ENCODE measurements at regions not wholly inside any gene's neighbourhood (a gene's known extent, or its start where the extent isn't known, plus 50 kb on each side); places are given as distances from the start of the nearest gene placed in this dataset.
"Not testable (repeated sequence)": the region's sequence is repeated elsewhere in the genome, so short reads cannot be mapped to it uniquely, and the experiment has no call there.

DNA sequence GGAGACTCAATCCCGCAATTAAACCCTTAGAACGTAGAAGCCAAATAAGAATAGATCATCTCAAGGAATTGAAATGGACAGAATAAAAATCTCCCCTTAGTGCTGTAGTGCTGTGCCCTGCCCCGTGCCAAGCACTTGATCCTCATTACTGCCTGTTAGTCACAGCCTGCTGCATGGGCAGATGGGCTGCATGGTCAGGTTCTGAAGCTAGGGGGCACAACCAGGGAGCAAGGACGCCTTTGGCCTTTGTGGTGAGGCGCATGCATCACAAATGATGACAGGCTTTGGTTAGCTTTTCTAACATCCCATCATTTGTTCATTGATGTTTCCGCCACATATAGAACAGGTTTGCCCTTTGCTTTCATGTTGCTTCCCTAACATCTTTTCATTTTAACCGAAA, 336.3 kb upstream of the ADAMTS9 start:
- ATAC-seq (no peak), DNase-seq (no peak)
- intact Hi-C loops (cut with DNase I, micrococcal nuclease) = no loop called here

DNA sequence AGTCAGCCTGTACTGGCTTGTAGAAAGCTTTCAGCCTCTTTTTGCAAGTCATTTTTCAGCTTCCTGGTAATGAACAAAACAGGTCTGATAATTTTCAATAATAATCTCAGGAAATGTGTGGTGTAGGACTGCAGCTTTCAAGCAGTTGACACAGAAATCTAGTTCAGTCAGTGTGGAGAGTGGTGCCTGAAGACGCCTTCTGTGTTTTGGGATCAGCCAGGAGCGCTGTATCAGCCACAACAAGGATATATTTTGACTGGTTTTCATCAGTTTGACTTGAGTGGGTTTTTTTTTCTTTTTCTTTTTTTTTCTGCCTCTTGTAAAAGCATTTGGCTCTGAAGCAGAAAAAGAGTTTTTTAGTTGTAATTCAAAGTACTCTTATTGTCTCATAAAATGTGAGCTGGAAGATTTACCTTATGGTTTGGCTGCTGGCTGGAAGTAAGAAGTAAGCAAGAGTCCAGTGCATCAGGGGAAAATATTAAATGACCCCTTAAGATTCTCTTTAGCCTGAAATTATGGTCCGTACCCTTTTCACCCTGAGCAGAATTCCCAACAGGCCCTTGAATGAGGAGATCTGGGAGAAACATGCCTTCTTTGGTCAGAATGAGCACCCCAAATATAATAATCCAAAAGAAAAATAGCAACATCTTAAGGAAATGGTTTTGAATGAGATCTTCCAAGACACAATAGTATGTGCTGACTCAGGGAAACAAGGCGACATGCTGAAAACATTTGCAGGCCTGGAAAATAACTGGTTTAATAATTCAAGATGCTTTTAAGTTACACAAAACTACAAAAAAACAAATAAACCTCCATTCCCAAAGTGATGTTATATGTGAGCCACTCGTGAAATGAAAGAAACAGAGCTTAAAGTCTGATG, 332.7 kb upstream of the ADAMTS9 start:
- intact Hi-C loops (cut with DNase I, micrococcal nuclease) = no loop called here
- DNase-seq (no peak), ATAC-seq (no peak)

DNA sequence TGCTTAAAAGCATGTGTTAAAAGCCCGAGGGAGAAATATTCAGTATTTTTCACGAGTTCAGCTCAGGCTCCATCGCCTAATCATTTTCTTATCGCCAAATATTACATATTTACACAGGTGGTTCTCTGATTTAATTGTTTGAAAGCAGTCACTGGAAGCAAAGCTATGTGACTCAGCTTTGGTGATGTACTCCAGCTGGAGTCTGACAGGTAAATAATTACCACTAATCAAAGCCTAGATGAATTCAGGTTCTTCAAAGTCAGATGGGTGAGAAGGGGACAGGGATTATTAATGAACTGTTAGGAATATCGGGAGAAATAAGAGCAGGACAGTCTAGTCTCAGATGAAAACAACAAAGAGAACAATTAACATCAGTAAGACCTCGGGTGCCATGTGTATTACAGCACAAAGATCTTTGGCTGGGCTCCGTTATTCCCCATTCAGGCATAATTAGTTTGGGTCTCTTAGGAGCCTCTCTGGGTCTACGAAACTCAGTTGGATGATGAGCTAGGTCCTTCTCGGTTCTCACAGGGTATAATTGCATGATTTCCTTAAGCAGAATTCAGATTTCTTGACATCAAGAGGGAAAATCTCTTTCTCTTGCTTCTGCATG, 331.7 kb upstream of the ADAMTS9 start:
- DNase-seq = no peak
- intact Hi-C loops (cut with DNase I, micrococcal nuclease) = no loop called here
- no peak for ATAC-seq

DNA sequence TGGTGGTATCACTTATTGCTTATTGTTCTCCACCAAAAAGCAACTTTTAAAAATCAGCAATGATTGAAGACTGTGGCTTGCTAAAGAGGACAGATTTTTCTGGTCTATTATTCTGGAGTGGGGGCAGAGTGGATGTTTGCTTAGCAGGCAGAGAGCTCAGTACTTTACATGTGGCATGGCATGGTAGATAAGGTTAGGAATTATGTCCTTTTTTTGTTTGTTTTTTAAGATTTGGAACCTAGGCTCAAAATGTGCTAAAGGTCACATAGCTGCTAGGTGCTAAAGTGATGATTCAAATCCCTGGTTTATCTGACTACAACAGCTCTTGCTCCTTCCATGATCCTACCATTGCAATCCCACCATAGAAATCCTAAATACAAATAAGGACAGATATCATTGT, 331.0 kb upstream of the ADAMTS9 start:
- ATAC-seq (peak; percentile 37), DNase-seq (no peak)
- intact Hi-C loops (cut with DNase I, micrococcal nuclease) = no loop called here

DNA sequence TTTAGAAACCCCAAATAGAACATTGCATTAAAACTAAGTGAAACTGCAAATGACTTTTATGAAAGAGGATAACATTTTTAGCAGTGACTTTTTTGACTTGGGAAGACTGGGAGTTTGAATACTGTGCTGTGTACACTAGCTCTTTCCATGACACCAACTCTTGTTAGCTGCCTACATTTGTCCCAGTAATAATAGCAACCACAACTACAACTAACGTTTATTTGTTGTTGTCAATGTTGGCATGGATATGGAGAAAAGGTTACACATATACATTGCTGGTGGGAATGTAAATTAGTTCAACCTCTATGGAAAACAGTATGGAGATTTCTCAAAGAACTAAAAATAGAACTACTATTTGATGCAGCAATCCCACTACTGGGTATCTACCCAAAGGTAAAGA, 329.6 kb upstream of the ADAMTS9 start:
- intact Hi-C loops (cut with DNase I, micrococcal nuclease) = no loop called here
- no peak for DNase-seq
- no peak for ATAC-seq

DNA sequence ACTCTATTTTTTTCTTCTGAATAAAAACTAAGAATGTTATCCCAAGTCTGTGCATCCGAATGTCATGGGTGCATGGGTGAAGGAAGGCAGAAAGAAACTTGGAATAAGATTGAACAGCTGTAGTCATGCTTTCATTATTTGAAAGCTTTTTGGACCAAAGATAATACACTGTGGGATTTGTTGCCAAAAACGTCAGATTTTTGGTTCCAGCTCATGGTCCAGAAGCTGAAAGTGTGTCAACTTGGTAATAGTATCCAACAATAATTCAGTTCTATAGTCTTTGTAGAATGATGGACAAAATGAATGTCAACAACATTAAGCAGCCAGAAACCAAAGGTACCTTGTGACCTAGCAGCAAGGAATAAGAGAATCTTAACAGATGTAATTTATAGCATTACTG, 327.9 kb upstream of the ADAMTS9 start:
- intact Hi-C loops (cut with DNase I, micrococcal nuclease) = no loop called here
- DNase-seq = no peak
- ATAC-seq = no peak

DNA sequence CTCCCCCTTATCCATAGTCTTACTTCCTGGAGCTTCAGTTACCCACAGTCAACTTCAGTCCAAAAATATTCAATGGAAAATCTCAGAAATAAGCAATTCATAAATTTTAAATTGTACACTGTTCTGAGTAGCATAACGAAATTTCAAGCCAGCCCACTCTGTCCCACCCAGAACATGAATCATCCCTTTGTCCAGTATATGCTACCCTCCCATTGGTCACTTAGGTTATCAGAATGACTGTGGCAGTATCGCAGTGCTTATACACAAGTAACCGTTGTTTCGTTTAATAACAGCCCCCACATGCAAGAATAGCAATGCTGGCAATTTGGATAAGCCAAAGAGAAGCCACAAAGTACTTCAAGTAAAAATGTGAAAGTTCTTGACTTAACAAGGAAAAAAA, 325.3 kb upstream of the ADAMTS9 start:
- no peak for ATAC-seq
- intact Hi-C loops (cut with DNase I, micrococcal nuclease) = no loop called here
- no peak for DNase-seq

DNA sequence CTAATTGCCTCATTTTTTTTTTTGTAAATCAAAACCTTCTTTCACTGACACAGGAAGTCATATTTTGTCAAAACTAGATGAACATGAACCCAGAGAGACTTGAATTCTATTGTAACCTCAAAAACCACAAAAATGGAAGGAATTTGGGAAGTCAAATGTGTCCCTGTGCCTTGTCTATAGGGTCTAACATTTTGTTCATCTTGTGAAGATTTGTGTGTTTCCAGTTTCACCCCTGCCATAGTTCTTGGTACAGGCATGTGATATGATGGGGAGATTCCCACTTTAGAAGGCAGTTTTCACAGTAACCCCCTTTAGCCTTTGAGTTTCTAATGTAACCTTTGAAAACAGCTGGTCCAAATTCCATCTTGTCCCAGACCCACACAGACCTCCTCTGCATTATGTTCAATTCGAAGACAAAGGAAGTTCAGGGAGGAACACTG, 318.5 kb upstream of the ADAMTS9 start:
- ATAC-seq = no peak
- no peak for DNase-seq
- intact Hi-C loops (cut with DNase I, micrococcal nuclease) = no loop called here

DNA sequence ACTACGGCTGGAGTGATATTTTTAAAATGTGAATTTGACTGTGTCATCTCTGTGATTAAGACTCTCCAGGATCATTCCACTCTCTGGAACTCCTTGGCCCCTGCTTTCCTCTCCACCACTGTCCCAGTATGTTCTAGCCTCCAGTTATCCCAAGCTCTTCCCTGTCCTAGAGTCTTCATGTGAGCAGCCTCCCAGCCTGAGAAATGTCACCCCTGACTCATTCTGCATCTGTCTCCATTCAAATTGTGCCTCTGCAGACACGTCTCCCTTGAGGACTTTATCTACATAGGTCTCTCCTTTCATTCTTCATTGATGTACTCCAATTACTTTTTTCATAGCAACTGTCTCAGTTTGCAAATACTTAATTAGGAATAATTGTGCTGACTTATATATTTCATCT, 317.7 kb upstream of the ADAMTS9 start:
- ATAC-seq = no peak
- intact Hi-C loops (cut with DNase I, micrococcal nuclease) = no loop called here
- DNase-seq = no peak

DNA sequence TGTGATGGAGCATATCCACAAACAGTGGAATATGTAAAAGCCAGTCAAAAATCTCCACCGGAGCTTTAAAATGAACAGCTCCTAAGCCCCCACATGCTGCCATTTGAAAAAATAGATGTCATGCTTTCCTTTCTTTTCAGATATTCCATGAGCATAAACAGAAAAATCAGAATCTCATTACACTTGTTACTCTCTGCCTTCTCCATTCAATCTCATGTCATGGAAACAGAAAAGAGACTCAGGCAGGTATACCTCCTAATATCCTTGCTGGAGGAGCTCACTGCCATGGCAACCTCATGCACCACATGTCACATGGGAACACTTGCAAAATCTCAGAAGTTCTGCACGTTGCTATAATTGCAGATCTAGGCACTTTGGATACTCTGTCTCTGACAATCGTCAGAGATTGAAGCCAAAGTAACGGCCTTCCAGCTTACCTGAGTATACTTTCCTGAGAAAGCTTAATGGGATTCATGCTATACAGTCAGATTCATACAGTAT, 317.0 kb upstream of the ADAMTS9 start:
- DNase-seq (no peak), ATAC-seq (no peak)
- intact Hi-C loops (cut with DNase I, micrococcal nuclease) = no loop called here

DNA sequence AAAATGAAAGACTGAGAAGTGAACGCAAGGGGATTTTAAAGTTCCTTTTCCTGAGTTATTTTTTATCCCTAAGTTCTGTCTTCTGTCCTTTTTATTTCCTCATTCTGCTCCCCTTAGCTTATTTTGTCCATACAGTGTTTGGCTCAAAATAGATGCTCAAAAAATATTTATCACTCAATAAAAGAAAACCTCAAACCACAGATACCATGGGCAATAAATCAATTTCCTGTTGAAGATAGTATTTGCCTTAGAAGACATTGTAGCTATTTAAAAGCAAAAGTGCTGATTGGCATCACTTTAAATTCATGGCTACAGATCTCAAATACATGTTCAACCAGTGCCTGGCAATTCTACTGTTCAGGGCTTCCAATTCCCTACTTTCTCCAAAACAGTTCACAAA, 316.5 kb upstream of the ADAMTS9 start:
- DNase-seq = no peak
- no peak for ATAC-seq
- intact Hi-C loops (cut with DNase I, micrococcal nuclease) = no loop called here

DNA sequence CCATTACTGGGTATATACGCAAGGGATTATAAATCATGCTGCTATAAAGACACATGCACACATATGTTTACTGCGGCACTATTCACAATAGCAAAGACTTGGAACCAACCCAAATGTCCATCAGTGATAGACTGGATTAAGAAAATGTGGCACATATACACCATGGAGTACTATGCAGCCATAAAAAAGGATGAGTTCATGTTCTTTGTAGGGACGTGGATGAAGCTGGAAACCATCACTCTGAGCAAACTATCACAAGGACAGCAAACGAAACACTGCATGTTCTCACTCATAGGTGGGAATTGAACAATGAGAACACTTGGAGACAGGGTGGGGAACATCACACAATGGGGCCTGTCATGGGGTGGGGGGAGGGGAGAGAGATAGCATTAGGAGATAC, 313.3 kb upstream of the ADAMTS9 start:
- DNase-seq; intact Hi-C loops (cut with DNase I, micrococcal nuclease); ATAC-seq: not testable (repeated sequence)

DNA sequence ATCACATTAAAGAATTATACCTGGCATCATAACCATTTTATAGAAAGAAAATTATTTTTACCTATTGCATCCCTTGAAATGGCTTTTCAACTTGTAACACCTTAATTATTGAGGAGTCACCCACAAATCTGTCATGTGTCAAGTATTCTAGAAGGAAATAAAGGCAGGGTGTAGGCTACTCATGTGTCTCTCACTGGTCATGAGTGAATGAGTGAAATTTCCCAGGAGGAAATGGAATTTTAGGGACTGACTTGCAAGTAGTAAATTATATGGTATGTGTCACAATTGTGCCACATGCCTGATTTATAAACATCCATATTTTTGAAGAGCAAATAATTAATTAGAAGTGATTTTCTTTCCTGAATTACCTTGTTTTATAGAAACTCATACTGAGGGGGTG, 310.5 kb upstream of the ADAMTS9 start:
- intact Hi-C loops (cut with DNase I, micrococcal nuclease) = no loop called here
- DNase-seq (no peak), ATAC-seq (no peak)

DNA sequence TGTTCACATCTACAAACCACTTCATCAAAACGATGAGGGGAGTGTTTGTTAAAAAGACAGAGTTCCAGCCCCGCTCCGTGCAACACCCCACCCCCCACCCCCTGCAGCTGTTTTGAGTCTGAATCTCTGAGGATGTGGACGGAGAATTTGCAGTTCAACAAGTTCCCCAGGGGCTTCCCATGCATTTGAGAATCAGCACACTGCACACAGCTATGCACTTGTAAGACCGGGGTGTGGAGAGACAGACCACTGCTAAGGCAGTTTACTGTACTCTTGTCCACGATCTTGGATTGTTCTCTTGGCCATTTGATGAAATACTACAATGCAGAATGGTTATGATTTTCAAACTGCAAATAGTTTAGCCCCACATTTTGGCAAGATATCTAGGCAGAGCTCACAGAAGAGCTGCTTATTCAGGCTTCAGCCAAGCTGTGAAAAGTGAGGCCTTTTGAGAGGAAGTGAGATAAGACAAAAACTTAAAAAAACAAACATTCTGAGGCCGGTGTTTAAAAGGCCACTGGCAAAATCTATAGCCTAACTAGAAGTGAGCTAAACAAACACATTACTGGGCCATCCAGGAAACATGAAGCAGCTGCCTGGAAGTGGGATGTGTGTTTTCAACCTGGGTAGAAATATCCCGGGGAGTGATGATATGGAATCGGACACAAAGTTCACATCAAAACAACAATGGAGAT, 308.2 kb upstream of the ADAMTS9 start:
- DNase-seq (no peak), ATAC-seq (no peak)
- intact Hi-C loops (cut with DNase I, micrococcal nuclease) = no loop called here

DNA sequence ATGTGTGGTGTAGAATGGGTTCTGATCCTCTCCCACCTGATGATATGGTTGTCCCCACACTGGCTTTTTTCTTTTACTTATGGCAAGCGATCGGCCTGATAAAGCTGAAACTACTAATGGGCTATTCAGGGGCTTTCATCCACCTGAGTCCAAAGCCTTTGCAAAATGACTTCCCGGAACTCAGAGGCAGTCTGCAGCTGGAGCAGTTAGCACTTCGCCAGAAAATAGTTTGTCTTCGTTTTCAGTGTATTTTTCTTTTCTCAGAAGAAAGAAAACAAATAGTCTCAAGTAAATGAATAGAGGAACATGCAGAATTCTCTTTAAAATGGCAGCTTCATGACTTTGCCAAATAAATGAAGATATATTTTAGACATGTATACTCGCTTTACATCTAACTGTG, 306.0 kb upstream of the ADAMTS9 start:
- no peak for DNase-seq
- ATAC-seq = no peak
- intact Hi-C loops (cut with DNase I, micrococcal nuclease) = no loop called here

DNA sequence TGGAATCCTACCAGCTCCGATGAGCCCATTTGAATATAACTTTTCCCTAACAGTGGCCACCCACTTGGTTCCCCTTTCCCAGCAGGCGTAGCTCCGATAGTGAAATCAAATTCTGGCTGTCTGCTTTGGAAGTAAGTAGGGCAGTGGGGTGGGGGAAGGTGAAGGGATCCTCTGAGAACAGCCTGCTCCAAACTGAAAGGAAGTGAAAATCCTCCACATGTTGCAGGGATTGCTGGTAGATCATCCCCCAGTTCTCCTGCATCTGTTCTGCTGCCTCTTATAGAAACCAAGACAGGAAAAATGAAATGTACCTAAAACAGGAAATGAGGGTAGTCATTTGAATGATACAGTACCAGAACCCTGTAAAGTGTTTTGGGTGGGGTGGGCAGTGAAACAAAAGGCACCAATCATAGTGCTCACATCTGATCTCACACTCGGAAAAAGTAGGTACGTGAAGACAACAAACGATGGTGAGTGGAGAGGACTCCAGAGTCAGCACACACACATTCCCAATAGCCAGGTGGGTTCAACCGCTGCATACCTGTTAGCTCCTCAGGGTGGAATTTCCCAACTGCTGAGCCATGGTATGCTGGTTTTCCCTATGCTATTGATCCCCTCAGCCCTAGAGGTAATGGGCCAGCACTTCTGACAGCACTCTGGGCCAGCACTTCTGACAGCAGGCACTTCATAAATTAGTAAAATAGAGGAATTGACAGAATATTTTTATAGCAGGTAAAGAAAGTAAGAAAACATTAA, 304.9 kb upstream of the ADAMTS9 start:
- DNase-seq = no peak
- ATAC-seq = no peak
- intact Hi-C loops (cut with DNase I, micrococcal nuclease) = no loop called here

DNA sequence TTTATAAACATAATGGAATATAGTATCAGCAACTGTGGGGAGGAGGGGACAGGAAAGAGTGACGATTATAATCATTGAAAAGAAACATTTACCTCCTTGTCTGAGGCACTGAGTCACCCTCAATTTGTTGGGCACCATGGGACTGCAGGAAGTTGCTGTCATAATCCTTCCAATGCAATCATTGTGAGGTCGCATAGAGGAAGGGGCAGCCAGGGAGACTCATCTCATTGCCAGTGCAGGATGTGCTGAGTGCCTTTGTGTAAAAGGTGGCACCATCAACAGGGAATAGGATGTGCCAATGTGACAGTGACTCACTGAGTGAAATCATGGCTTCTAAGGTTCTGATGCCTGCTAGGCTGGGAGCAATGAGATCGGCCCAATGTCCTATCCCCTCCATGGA, 300.4 kb upstream of the ADAMTS9 start:
- ATAC-seq (no peak), DNase-seq (no peak)
- intact Hi-C loops (cut with DNase I, micrococcal nuclease) = no loop called here

DNA sequence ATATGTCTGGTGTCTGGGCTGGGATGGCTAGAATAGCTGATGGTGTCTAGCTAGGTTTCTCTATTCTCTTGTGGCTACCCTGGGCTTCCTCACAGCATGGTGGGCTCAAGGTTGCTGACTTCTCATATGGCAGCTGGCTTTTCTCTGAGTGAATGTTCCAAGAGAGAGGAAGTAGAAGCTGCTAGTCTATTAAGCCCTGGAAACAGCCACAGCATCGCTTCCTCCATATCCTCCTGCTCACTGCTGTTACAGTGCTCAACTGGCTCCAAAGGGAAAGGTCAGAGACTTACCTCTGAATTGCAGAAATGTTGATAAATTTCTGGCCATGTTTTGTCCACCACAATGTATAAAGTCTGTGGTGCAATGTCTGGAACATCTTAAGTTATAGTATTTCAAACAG, 299.9 kb upstream of the ADAMTS9 start:
- ATAC-seq (no peak), DNase-seq (no peak)
- intact Hi-C loops (cut with DNase I, micrococcal nuclease) = no loop called here

DNA sequence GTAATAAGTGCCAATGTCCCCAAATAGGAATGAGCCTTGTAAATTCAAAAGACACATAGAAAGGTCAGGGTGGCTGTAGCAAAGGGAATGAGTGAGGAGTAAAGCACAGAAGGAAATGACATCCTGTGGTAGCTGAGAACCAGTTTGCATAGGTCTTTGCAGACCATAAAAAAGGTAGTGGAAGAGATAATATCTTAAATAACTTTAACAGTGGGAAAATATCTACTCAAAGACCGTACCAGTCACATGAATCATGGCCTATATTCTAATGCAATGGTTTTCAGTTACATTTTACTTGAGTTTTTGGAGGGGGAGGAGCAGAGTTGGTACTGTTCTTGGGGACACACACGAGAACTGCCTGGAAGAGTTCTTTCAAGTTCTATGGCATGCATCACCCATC, 297.3 kb upstream of the ADAMTS9 start:
- no peak for ATAC-seq
- intact Hi-C loops (cut with DNase I, micrococcal nuclease) = no loop called here
- DNase-seq = no peak
